ENCODE measurements at regions not wholly inside any gene's neighbourhood (a gene's known extent, or its start where the extent isn't known, plus 50 kb on each side); places are given as distances from the start of the nearest gene placed in this dataset.

GRCh38 chr10:126842836-126843235 lies 62.4 kb upstream of the DOCK1 start:
- TF ChIP-seq CTCF (tag by site-specific recombination; IDR thresholded peaks at IDR 0.05) (no peak), ZBTB7A (tag by site-specific recombination; IDR thresholded peaks at IDR 0.05; ENCODE audit: low read depth) (no peak), REST (tag by site-specific recombination; IDR thresholded peaks at IDR 0.05) (no peak), ZNF777 (tag by site-specific recombination; IDR thresholded peaks at IDR 0.05; ENCODE audit: borderline replicate concordance) (no peak), ZNF280C (tag by site-specific recombination; IDR thresholded peaks at IDR 0.05) (no peak), ATF2 (tag by site-specific recombination; IDR thresholded peaks at IDR 0.05; ENCODE audit: low read depth) (no peak), ZNF843 (tag by site-specific recombination; IDR thresholded peaks at IDR 0.05) (no peak), ZNF24 (tag by site-specific recombination; IDR thresholded peaks at IDR 0.05) (no peak), ZNF426 (tag by site-specific recombination; IDR thresholded peaks at IDR 0.05) (no peak)
